ENCODE measurements at regions not wholly inside any gene's neighbourhood (a gene's known extent, or its start where the extent isn't known, plus 50 kb on each side); places are given as distances from the start of the nearest gene placed in this dataset.

DNA sequence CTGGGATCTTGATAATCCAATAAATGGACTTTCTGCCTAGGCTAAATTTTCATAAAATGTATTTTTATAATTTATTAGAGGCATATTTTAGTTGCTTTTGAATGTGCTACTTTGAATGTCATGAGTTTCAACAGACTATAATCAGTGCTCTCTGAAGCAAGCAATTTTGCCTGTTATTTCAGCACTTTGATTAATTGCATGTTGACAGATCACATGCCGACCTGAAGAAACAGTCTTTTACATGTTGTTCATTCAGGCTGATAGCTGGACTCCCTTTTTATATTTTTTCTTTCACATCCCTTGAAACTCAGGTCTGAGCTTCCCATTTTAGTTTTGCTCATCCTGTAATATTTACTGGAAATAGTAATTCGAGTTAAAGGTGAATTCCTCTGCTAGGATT lies 341.0 kb downstream of the NAP1L3 start:
- DNase-seq (ENCODE audit: low read depth): no peak
- no peak overlapping the region for H3K4me3 ChIP-seq (ENCODE audit: low read depth, low read length)
- TF ChIP-seq, protein P1, sequence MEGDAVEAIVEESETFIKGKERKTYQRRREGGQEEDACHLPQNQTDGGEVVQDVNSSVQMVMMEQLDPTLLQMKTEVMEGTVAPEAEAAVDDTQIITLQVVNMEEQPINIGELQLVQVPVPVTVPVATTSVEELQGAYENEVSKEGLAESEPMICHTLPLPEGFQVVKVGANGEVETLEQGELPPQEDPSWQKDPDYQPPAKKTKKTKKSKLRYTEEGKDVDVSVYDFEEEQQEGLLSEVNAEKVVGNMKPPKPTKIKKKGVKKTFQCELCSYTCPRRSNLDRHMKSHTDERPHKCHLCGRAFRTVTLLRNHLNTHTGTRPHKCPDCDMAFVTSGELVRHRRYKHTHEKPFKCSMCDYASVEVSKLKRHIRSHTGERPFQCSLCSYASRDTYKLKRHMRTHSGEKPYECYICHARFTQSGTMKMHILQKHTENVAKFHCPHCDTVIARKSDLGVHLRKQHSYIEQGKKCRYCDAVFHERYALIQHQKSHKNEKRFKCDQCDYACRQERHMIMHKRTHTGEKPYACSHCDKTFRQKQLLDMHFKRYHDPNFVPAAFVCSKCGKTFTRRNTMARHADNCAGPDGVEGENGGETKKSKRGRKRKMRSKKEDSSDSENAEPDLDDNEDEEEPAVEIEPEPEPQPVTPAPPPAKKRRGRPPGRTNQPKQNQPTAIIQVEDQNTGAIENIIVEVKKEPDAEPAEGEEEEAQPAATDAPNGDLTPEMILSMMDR (IDR thresholded peaks at IDR 0.05; ENCODE audit: control insufficient read depth, extremely low read depth, insufficient read depth): no peak

DNA sequence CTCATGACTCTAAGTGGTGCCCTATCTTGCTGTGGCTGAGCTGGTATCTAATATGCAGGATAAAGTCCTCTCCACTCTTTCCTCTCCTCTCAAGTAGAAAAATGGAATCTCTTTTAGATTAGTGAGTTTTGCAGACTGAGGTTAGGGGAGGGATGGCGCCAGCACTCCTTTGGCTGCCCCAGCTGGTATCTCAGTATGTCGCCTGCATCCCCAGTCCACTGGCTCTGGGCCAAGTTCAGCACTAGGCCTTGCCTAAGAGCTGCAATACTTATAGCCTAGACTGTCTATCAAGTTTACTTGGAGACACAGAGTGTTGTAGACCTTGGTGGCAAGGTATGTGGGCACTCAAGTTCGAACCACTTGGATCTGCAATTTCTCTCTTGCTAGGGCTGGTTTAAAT lies 351.3 kb downstream of the NAP1L3 start:
- TF ChIP-seq, protein P1 (IDR thresholded peaks at IDR 0.05; ENCODE audit: control insufficient read depth, extremely low read depth, insufficient read depth): no peak
- no peak for DNase-seq (ENCODE audit: low read depth)
- H3K4me3 ChIP-seq (ENCODE audit: low read depth, low read length): no peak overlapping the region

DNA sequence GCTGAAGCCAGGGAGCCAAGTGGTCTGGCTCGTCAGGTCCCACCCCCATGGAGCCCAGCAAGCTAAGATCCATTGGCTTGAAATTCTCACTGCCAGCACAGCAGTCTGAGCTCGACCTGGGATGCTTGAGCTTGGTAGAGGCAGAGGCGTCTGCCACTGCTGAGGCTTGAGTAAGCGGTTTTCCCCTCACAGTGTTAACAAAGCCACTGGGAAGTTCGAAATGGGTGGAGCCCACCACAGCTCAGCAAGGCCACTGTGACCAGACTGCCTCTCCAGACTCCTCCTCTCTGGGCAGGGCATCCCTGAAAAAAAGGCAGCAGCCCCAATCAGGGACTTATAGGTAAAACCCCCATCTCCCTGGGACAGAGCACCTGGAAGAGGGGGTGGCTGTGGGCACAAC lies 353.8 kb downstream of the NAP1L3 start:
- no peak overlapping the region for H3K4me3 ChIP-seq (ENCODE audit: low read depth, low read length)
- TF ChIP-seq, protein P1 (IDR thresholded peaks at IDR 0.05; ENCODE audit: control insufficient read depth, extremely low read depth, insufficient read depth): no peak

More for the DNA sequence above, 353.8 kb downstream of the NAP1L3 start:
- DNase-seq (ENCODE audit: low read depth): no peak

All from LNCaP clone FGC (cell line).